GM12875 (cell line): ENCODE measurements at regions not wholly inside any gene's neighbourhood (a gene's known extent, or its start where the extent isn't known, plus 50 kb on each side); places are given as distances from the start of the nearest gene placed in this dataset.

Experiments used
- H3K4me3 ChIP-seq: one replicate; pipeline ENCODE4 v1.5.1; 2011; ENCODE audit warnings: low read depth, low read length, control low read depth
- TF ChIP-seq, protein P1 (sequence below): IDR thresholded peaks from 2 replicates; pipeline ENCODE4 v1.5.1; 2011; ENCODE audit warnings: low read depth, mild to moderate bottlenecking, control low read depth, inconsistent platforms, low read length, moderate library complexity, borderline replicate concordance; ENCODE audit not compliant: insufficient read depth

DNA sequence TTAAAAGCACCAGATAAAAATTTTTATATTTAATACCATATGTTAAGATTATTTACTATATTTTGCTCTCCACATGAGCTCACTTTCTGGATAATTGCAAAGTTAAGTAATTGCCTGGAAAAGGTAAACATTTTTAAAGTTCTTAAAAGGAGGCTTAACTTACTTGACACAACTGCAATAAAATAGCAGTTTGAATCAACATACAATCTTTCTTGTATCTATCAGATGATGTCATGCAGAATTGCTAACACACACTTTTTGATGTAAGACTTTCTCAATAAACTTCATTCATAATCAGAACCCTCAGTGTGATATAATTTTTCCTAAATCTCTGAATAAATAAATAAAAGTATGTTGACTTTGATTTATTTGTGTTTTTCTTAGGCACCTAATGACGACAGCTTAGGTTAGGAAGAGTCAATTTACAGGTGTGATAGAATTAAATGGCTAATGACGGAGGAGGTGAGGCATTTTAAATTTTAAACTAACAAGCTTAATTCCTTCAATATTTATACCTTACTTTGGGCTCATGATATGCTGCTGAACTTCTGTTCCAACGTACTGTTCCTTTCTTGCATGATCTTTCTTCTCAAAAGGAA lies 99.5 kb downstream of the LYPLAL1 start:
- no peak overlapping the region for H3K4me3 ChIP-seq
- TF ChIP-seq, protein P1, sequence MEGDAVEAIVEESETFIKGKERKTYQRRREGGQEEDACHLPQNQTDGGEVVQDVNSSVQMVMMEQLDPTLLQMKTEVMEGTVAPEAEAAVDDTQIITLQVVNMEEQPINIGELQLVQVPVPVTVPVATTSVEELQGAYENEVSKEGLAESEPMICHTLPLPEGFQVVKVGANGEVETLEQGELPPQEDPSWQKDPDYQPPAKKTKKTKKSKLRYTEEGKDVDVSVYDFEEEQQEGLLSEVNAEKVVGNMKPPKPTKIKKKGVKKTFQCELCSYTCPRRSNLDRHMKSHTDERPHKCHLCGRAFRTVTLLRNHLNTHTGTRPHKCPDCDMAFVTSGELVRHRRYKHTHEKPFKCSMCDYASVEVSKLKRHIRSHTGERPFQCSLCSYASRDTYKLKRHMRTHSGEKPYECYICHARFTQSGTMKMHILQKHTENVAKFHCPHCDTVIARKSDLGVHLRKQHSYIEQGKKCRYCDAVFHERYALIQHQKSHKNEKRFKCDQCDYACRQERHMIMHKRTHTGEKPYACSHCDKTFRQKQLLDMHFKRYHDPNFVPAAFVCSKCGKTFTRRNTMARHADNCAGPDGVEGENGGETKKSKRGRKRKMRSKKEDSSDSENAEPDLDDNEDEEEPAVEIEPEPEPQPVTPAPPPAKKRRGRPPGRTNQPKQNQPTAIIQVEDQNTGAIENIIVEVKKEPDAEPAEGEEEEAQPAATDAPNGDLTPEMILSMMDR, result no peak

DNA sequence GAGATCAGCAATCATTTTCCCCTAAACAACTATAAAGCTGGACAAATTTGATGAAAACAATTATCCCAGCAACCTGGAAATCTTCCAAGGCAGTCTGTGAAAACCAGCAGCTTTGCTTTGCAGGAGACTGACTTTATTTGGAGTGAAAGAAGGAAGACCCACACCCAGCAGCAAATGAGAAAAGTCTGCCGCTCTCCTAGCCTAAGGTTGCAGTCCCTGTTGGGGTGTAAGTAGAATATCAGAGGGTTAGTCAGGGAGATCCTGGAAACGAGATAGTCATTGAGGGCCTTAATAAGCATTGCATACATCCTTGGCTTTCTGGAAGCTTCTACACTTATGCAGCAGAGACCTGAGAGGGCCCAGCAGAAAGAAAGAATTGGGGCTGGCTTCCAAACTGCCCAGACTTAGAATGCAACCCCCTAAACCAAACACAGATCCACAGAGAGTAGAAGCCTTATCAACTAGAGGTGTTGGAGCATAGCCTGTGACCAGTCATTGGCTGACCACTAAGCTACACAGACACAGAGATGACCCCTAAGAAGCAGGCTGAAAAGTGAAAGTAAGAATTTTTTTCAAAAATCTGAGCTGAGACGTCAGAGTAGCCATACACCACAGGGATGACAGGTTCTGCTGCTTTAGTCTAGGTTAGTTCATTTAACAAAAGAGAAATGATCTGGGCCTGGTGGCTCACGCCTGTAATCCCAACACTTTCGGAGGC lies 98.3 kb downstream of the LYPLAL1 start:
- TF ChIP-seq, protein P1, result no peak
- no peak overlapping the region for H3K4me3 ChIP-seq

- no peak overlapping the region for H3K4me3 ChIP-seq
- TF ChIP-seq, protein P1, result no peak
Observed at GRCh38 chr1:219269171-219269570, 95.5 kb downstream of the LYPLAL1 start.

DNA sequence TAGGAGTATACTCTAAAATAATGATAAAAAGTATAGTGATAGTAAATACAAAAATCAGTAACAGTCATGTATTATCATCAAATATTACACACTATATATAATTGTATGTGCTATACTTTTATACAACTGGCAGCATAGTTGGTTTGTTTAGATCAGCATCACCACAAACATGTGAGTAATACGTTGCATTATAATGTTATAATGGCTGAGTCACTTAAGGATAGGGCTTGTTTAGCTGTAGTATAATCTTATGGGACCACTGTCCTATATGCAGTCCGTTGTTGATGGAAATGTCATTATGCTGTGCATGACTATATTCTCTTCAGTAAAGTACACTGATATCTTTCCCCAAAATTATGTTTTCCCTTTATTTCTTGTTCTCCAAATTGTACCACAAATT lies 92.8 kb downstream of the LYPLAL1 start:
- H3K4me3 ChIP-seq, result no peak overlapping the region
- TF ChIP-seq, protein P1, result no peak

- no peak overlapping the region for H3K4me3 ChIP-seq
- TF ChIP-seq, protein P1, result no peak
Observed at GRCh38 chr1:219265026-219265515, 91.4 kb downstream of the LYPLAL1 start.

DNA sequence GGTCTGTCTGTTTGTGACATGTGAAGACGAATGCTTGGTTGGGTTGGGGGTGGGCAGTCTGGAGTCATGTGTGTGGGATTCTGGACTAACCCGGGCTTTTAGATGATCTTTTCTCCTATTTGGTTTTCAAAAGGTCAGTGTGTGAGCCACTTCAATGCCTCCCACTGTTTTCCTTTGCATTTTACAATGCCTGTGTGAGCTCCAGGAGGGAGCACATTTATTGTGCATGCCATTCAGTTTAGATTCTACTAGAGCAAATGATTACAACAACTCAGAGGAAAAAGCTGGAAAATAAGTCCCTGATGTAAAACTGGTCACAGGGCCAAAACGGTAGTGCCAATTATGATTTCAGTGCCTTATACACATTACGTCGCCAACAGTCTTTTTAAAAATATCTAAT lies 90.9 kb downstream of the LYPLAL1 start:
- no peak overlapping the region for H3K4me3 ChIP-seq
- TF ChIP-seq, protein P1, result no peak
